Mucosa of stomach (tissue), 1 donor: ENCODE measurements at regions not wholly inside any gene's neighbourhood (a gene's known extent, or its start where the extent isn't known, plus 50 kb on each side); places are given as distances from the start of the nearest gene placed in this dataset.

Experiments used
- H3K27me3 ChIP-seq: one replicate; pipeline ENCODE4 v1.7.0; 2013; ENCODE audit warnings: mild to moderate bottlenecking, low read length; ENCODE audit not compliant: control insufficient read depth, insufficient read depth
- H3K36me3 ChIP-seq: one replicate; pipeline ENCODE4 v1.7.0; 2013; ENCODE audit warnings: low read length; ENCODE audit not compliant: control insufficient read depth, insufficient read depth
- H3K4me1 ChIP-seq: one replicate; pipeline ENCODE4 v1.7.0; 2013; ENCODE audit warnings: mild to moderate bottlenecking, low read length; ENCODE audit not compliant: control insufficient read depth, insufficient read depth
- H3K4me3 ChIP-seq: one replicate; pipeline ENCODE4 v1.7.0; 2013; ENCODE audit warnings: low read length
- H3K9ac ChIP-seq: one replicate; pipeline ENCODE4 v1.7.0; 2013; ENCODE audit warnings: mild to moderate bottlenecking, low read length, moderate library complexity
- H3K9me3 ChIP-seq: one replicate; pipeline ENCODE4 v1.7.0; 2013; ENCODE audit warnings: mild to moderate bottlenecking, low read length, moderate library complexity; ENCODE audit not compliant: control insufficient read depth
- donor health status: Pancreatic carcinoma.

DNA sequence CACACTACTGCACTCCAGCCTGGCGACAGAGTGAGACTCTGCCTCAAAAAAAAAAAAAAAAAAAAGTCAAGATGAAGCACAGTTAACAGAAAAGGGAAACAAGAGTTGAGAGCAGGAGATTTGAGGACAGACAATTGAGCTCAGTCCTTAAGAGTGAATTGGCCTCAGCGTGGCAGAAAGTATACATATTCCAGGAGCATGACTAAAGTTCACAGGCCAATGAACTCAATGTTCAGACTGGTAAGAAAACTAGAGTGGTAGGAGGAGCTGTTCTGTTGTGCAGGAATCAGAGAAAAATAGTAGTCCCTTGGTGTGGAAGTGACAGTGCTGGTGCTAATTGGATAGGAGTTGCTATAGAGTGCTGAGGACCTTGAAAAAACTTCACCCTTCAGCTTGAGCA lies 60.0 kb downstream of the NRN1 start:
- no peaks in the 10 kb centered on the region for H3K36me3 ChIP-seq
- no peaks in the 10 kb centered on the region for H3K9me3 ChIP-seq
- H3K9ac ChIP-seq: no peak overlapping the region
- H3K4me1 ChIP-seq: no peaks in the 10 kb centered on the region
- no peaks in the 10 kb centered on the region for H3K27me3 ChIP-seq
- H3K4me3 ChIP-seq: no peak overlapping the region

DNA sequence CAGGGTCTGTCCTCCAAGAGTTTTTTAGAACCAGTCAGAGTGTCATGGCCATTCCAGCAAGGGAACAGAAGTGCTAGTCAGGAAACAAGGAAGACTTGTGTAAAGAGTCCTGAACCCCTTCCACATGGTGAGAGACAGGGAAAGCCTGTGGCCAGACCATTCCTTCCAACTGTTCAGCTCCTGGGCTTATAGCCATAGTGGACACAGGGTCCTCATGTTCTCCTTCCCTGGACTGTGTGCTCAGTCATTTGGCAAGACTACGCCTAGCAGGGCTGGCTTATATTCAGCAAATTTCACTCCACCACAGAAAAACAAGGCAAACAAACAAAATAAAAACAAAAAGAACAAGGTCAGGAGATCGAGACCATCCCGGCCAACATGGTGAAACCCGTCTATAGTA lies 60.5 kb downstream of the NRN1 start:
- Histone ChIP-seq H3K9ac (no peak overlapping the region), H3K36me3 (no peaks in the 10 kb centered on the region), H3K4me3 (no peak overlapping the region), H3K27me3 (no peaks in the 10 kb centered on the region), H3K9me3 (no peaks in the 10 kb centered on the region), H3K4me1 (no peaks in the 10 kb centered on the region)

DNA sequence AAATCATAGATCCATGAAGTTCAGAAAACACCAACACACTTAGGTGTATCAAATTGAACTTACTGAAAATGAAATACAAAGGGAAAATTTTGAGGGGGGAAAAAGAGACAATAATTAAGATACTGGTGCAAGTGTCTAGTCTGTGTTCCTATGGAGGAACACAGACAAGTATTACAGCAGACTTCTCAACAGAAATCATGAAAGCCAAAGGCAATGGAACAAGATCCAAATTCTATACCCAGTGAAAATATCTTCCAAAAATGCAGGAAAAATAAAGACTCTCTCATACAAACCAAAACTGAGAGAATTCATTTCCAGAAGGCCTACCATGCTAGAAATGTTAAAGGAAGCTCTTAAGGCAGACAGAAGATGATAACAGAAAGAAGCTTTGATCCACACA lies 63.1 kb downstream of the NRN1 start:
- Histone ChIP-seq H3K36me3 (no peaks in the 10 kb centered on the region), H3K9me3 (no peaks in the 10 kb centered on the region), H3K9ac (no peak overlapping the region), H3K4me1 (no peaks in the 10 kb centered on the region), H3K27me3 (no peaks in the 10 kb centered on the region), H3K4me3 (no peak overlapping the region)

DNA sequence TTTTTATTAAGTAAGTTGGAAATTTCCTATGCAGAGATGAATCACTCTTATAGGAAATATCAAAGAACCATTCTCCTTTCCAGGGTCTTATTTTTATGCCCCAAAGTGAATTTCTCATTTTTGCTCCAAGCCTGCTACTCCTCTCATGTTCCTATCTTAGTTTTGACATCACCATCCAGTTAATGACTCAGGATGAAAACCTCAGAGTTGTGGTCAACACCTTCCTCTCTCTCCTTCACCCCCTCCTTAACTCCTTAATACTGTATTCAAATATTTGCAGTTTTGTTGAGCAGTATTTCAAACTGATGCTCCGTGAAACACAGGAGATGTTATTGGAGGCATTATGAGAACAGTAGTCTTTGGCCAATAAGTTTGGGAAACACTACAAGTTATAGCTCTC lies 64.1 kb downstream of the NRN1 start:
- Histone ChIP-seq H3K9ac (no peak overlapping the region), H3K27me3 (no peaks in the 10 kb centered on the region), H3K9me3 (no peaks in the 10 kb centered on the region), H3K36me3 (no peaks in the 10 kb centered on the region), H3K4me3 (no peak overlapping the region), H3K4me1 (no peaks in the 10 kb centered on the region)

DNA sequence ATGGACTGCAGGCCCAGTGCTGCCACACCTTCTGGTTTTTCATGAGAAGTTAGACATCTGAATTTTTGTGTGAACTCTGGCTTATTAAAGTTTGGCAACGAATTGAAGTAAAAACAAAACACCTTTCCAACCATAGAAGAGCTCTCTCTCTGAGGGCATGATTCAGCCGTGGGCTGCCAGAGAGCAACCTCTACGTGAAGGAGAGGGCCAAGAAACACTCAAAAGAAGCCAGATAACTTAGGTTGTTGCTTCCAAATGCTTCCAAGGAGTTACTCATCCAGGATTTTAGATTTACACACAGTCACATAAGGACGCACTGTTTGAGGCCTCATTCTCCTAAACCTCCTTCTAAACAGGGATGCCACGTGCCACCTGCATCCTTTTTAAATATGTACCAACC lies 65.5 kb downstream of the NRN1 start:
- Histone ChIP-seq H3K4me3 (no peak overlapping the region), H3K9me3 (no peaks in the 10 kb centered on the region), H3K4me1 (no peaks in the 10 kb centered on the region), H3K27me3 (no peaks in the 10 kb centered on the region), H3K9ac (no peak overlapping the region), H3K36me3 (no peaks in the 10 kb centered on the region)

DNA sequence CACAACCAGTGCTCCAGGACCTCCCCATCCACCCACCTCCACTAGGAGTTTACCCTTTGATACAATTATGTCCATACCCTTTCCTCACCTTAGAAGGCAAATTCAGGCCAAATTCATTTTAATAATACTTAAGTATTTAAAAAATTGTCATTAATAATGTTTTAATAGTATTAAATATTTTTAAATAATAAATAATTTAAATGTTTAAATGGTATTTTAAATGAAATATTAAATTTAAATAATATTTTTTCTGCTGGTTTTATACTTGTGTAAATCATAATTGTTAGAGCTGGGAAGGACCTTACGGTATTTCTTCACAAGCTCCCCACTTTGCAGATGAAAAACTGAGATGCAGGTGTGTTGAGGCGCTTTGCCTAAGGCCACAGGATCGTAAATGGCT lies 67.8 kb downstream of the NRN1 start:
- peaks cover 4% of the 10 kb centered on the region for H3K27me3 ChIP-seq
- H3K4me1 ChIP-seq: no peaks in the 10 kb centered on the region
- H3K9ac ChIP-seq: no peak overlapping the region
- H3K36me3 ChIP-seq: no peaks in the 10 kb centered on the region
- no peaks in the 10 kb centered on the region for H3K9me3 ChIP-seq
- no peak overlapping the region for H3K4me3 ChIP-seq

DNA sequence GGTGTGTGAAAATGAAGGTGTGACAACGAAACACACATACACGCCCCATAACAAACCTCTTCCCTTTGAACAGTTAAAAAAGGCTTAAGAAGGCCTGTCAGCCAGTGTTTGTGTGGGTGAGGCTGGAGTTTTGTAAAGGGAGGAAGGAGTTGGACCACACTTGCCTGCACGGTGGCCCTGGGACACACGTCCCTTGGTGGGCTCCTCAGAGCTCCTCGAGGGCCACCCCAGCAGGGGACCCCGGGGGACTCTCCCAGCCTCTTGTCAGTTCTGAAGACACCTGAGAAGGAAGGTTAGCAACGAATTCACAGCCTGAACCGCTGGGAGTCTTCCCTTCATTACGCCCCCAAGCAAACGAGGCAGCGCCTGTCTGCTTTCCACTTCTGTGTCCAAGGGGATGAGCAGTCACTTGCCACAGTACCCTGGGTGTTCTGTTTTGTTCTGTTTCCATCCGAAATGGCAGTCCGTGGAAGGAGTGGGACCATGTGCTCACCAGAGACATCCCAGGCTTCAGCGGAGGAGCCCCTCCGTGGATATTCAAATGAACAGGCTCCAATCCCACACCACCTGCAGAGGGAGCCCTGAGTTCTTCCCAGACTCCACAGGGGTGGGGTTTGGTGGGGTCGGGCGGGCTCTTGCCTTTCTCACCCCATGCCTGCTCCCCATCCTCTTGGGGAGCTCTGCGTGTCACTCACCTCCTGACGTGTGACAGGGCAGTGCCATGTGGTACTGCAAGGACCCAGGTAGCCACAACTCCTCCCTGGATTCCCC lies 68.6 kb downstream of the NRN1 start:
- Histone ChIP-seq H3K27me3 (peaks cover 4% of the 10 kb centered on the region), H3K9ac (no peak overlapping the region)

DNA sequence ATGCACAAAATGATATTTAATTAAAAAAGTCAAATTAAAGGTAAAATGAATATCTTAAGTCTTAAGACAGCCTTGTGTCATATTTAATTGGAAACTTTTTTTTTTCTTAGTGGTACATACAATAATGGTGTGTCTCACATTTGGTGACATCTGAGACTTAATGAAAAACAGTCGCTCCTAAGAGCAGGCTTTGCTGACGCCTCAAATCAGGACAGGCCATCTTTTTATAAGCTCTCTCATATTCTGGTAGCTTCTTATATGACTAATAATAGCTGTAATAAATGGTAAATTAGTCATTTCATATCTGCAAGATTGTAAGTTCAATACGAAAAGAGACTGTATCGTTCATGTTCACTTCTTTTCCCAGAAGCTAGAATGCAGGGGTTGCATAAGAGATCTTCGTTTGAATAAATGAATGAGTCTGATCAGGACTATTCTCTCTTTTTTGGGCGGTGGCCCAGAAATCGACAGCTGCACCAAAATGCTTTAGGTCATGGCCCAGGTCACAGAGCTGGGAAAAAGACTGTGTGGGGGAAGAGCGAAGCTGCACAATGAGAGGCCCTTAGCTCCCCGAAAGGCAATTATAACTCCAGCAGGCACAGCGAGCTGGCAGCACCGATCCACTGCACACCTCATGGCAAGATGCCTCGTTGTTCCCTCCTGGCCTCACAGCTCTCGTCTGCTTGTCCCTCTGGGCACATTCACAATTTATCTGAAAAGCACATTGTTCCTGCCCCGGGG lies 69.4 kb downstream of the NRN1 start:
- Histone ChIP-seq H3K9me3 (no peaks in the 10 kb centered on the region), H3K4me1 (no peaks in the 10 kb centered on the region), H3K4me3 (no peak overlapping the region), H3K27me3 (peaks cover 4% of the 10 kb centered on the region), H3K9ac (no peak overlapping the region), H3K36me3 (no peaks in the 10 kb centered on the region)

More for the DNA sequence above, 68.6 kb downstream of the NRN1 start:
- Histone ChIP-seq H3K4me3 (no peak overlapping the region), H3K36me3 (no peaks in the 10 kb centered on the region), H3K9me3 (no peaks in the 10 kb centered on the region), H3K4me1 (no peaks in the 10 kb centered on the region)

DNA sequence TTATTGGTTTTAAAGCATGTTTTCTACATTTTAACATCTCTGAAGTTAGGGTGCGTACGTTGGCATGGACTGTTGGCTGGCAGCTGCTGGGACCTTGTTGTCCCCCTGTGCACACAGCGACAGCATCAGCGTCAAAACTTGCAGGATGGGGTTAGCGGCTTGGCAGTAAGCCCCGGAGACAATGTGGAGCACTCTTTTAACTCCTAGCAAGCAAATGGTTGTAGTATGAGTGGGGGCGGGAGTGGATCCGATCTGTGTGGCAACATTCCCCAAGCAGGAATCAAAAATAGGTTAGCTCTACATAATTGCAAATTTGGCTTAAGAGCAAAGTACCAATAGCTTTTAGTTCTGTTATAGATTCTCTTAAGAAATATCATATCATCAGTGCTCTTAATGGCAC lies 70.1 kb downstream of the NRN1 start:
- Histone ChIP-seq H3K36me3 (no peaks in the 10 kb centered on the region), H3K4me3 (no peak overlapping the region), H3K9ac (no peak overlapping the region)

DNA sequence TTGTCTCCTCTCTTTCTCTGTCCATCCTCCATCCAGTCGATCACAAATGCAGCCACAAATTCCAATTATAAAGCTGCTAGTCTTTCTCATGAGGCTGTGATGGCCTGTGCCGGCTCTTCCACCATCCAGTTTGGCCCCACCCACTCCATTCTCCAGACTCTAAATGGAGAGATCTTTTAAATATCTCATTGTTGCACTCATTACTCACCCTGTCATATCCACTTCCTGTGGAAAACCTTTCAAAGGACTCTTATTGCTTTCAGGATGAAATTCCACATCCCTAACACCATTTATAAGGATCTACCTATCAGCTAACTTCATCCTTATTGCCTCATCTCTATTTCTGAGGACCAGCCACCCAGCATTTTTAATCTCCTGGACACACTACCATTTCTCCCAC lies 70.6 kb downstream of the NRN1 start:
- Histone ChIP-seq H3K36me3 (no peaks in the 10 kb centered on the region), H3K9ac (no peak overlapping the region), H3K4me3 (no peak overlapping the region), H3K27me3 (peaks cover 4% of the 10 kb centered on the region), H3K4me1 (no peaks in the 10 kb centered on the region), H3K9me3 (no peaks in the 10 kb centered on the region)

More for the DNA sequence above, 70.1 kb downstream of the NRN1 start:
- Histone ChIP-seq H3K27me3 (peaks cover 4% of the 10 kb centered on the region), H3K4me1 (no peaks in the 10 kb centered on the region), H3K9me3 (no peaks in the 10 kb centered on the region)

DNA sequence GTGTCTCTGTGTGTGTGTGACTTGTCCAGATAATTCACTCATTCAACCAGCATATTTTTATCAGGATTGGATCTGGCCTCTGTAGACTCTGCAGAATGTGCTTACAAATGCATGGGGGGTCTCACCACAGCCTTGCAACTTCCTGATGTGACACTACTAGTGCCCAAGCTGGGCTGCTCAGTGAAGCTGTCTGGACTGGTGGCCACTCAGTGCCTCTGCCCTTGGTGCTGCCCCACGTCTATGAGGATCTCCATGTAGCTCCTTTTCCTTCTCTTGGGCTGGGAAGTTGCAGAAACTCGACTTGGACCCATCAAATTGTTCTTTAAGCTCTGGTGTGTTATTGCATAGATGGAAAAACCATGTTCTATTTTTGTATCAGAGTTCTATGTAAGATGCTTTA lies 75.8 kb downstream of the NRN1 start:
- Histone ChIP-seq H3K9me3 (no peaks in the 10 kb centered on the region), H3K36me3 (no peaks in the 10 kb centered on the region), H3K4me1 (no peaks in the 10 kb centered on the region), H3K4me3 (no peak overlapping the region), H3K9ac (no peak overlapping the region), H3K27me3 (peaks cover 4% of the 10 kb centered on the region)

DNA sequence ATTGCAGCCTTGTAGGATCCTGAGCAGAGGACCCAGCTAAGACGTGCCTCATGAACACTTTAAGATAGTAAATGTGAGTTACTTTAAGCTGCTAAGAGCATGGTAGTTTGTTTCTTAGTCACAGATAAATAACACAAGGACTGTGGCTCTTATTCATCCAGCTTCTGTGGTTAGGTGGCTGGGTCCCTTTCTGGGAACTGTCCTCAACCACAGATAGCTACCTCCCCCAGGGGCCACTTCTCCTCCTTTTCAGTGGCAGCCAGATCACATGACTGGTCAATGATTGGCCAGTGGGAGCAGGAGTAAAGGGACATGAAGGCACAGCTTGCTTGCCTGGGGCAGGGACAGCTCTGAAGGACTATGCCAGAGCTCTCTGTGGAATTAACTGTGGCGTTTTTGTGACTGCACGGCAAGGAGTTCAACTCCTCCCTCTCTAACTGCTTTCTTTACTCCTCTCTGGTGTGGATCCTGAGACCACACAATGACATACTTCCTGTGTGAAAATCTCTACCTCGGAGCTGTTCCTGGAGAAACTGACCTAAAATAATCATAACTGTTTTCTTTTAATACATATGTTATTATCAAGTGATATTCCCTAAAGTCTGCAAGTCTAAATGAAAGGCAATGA lies 76.5 kb downstream of the NRN1 start:
- Histone ChIP-seq H3K27me3 (peaks cover 4% of the 10 kb centered on the region), H3K9ac (no peak overlapping the region), H3K4me3 (no peak overlapping the region), H3K4me1 (no peaks in the 10 kb centered on the region), H3K36me3 (no peaks in the 10 kb centered on the region), H3K9me3 (no peaks in the 10 kb centered on the region)
